CD4-positive, alpha-beta T cell (primary cell): ENCODE measurements at regions not wholly inside any gene's neighbourhood (a gene's known extent, or its start where the extent isn't known, plus 50 kb on each side); places are given as distances from the start of the nearest gene placed in this dataset.

Experiments
- ATAC-seq: fragments of 200-7000 bp; cut with Tn5 transposase; one replicate; pipeline ENCODE4 v1.10.0; 2022; ENCODE audit warnings: mild to moderate bottlenecking; ENCODE audit not compliant: poor library complexity
- CTCF ChIA-PET: fragments of 350-600 bp; sonication (Branson Sonifier 250); formaldehyde crosslinking; loops from one replicate; lab custom pipeline; 2021; ENCODE audit warnings: antibody characterized with exemption, inconsistent platforms; lab: Charles Lee
- POLR2A ChIA-PET: fragments of 350-600 bp; sonication (Branson Sonifier 250); formaldehyde crosslinking; loops from one replicate; lab custom pipeline; 2021; ENCODE audit warnings: antibody characterized with exemption, inconsistent platforms; lab: Charles Lee
- DNase-seq, 14 experiments: peaks; one replicate each; pipeline ENCODE4 v3.0.0-alpha.2; 2013 to 2020; ENCODE audit warnings: mixed read lengths in 2 of 14
- H3K27ac ChIP-seq, 2 donors: one replicate each; pipeline versions ENCODE4 v1.5.1 to v1.7.0; 2013; ENCODE audit warnings: low read length in 2 of 2, low read depth in 1 of 2, mild to moderate bottlenecking in 1 of 2
- H3K27me3 ChIP-seq, 2 experiments: 1 replicate in 1 of 2; 2 replicates in 1 of 2; pipeline versions ENCODE4 v1.6.1 to v1.7.0; 2013; ENCODE audit warnings: low read length in 2 of 2, control low read depth in 1 of 2, mild to moderate bottlenecking in 1 of 2, moderate library complexity in 1 of 2; ENCODE audit not compliant: insufficient read depth in 2 of 2, control insufficient read depth in 1 of 2
- H3K36me3 ChIP-seq: one replicate; pipeline ENCODE4 v1.6.1; 2013; ENCODE audit warnings: low read length, control low read depth; ENCODE audit not compliant: insufficient read depth
- H3K4me1 ChIP-seq: one replicate; pipeline ENCODE4 v1.6.1; 2013; ENCODE audit warnings: low read length, control low read depth; ENCODE audit not compliant: insufficient read depth
- H3K4me3 ChIP-seq: one replicate; pipeline ENCODE4 v1.5.1; 2013; ENCODE audit warnings: mild to moderate bottlenecking, low read length, moderate library complexity
- H3K9me3 ChIP-seq, 2 experiments: 1 replicate in 1 of 2; 2 replicates in 1 of 2; pipeline versions ENCODE4 v1.6.1 to v1.7.0; 2013; ENCODE audit warnings: low read length in 2 of 2, mild to moderate bottlenecking in 2 of 2, control low read depth in 1 of 2, moderate library complexity in 1 of 2; ENCODE audit not compliant: control insufficient read depth in 1 of 2, insufficient read depth in 1 of 2
- H3K27ac Mint-ChIP-seq: one replicate; pipeline ENCODE4 v1.8.0; 2020; ENCODE audit warnings: mixed read lengths
- H3K27me3 Mint-ChIP-seq: one replicate; pipeline ENCODE4 v1.8.0; 2021; ENCODE audit warnings: mixed read lengths
- H3K36me3 Mint-ChIP-seq: one replicate; pipeline ENCODE4 v1.8.0; 2021; ENCODE audit warnings: low read depth, mixed read lengths
- H3K4me1 Mint-ChIP-seq: one replicate; pipeline ENCODE4 v1.8.0; 2021; ENCODE audit warnings: low read depth, mixed read lengths
- H3K4me3 Mint-ChIP-seq: one replicate; pipeline ENCODE4 v1.8.0; 2020; ENCODE audit warnings: mild to moderate bottlenecking, mixed read lengths
- H3K9me3 Mint-ChIP-seq: one replicate; pipeline ENCODE4 v1.8.0; 2020; ENCODE audit warnings: mixed read lengths
- CTCF ChIP-seq: fragments of 200-600 bp; IDR thresholded peaks from one replicate; pipeline ENCODE4 v1.8.0; 2022; ENCODE audit warnings: antibody characterized with exemption, mild to moderate bottlenecking
- intact Hi-C, 2 experiments: fragments of 100-400 bp; cut with DNase I in 1 of 2; cut with micrococcal nuclease in 1 of 2; formaldehyde crosslinking; loops; one replicate each; pipeline versions ENCODE4 v1.15.1 to v1.9.0; 2023 to 2025; cut with DNase I, micrococcal nuclease

- no peak overlapping the region for H3K27ac Mint-ChIP-seq
- ChIA-PET CTCF (no interaction called here), POLR2A (no interaction called here)
- DNase-seq (peak in 2 of 14 experiments; percentile 32 to 51), ATAC-seq (no peak)
- Histone ChIP-seq H3K4me3 (no peak overlapping the region), H3K27me3 (no peaks in the 10 kb centered on the region), H3K9me3 (no peaks in the 10 kb centered on the region), H3K36me3 (no peaks in the 10 kb centered on the region), H3K27ac (no peak overlapping the region), H3K4me1 (peaks cover 10% of the 10 kb centered on the region)
- intact Hi-C loops = no loop called here
- no peaks in the 10 kb centered on the region for H3K27me3 Mint-ChIP-seq
- H3K4me1 Mint-ChIP-seq = peaks cover 13% of the 10 kb centered on the region
- H3K4me3 Mint-ChIP-seq = no peak overlapping the region
- no peaks in the 10 kb centered on the region for H3K36me3 Mint-ChIP-seq
- no peaks in the 10 kb centered on the region for H3K9me3 Mint-ChIP-seq
- no peak for TF ChIP-seq CTCF
These were observed 97.7 kb downstream of the CD47 start for GRCh38 chr3:107992976-107993684.

DNA sequence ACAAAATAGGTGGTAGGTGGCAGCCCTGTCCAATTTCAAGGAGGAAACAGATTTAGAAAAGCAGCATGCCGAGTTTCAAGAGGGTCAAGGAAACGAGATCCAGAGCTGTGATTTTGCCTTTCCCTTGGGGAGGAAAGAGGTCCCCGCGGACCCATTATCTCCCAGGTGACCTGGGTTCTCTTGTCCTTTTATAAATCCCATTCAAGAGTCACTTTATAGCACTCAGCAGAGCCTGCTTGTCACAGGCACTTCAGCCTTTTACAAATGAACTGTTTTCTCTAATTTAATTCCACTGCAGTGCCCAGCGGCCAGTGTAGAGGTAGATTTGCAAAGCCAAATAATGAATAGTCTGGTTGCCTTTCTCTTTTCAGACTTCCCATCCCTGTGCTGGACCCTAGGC lies 99.9 kb downstream of the CD47 start:
- Mint-ChIP-seq H3K9me3 (no peaks in the 10 kb centered on the region), H3K4me3 (no peak overlapping the region), H3K4me1 (peaks cover 24% of the 10 kb centered on the region), H3K27me3 (no peaks in the 10 kb centered on the region), H3K27ac (no peak overlapping the region), H3K36me3 (no peaks in the 10 kb centered on the region)
- intact Hi-C loops = no loop called here
- peaks cover 17% of the 10 kb centered on the region for H3K4me1 ChIP-seq
- H3K36me3 ChIP-seq = no peaks in the 10 kb centered on the region
- CTCF ChIA-PET = no interaction called here
- POLR2A ChIA-PET = no interaction called here
- DNase-seq = no peak
- no peak overlapping the region for H3K27ac ChIP-seq
- H3K27me3 ChIP-seq = no peaks in the 10 kb centered on the region
- H3K9me3 ChIP-seq = no peaks in the 10 kb centered on the region
- no peak overlapping the region for H3K4me3 ChIP-seq
- ATAC-seq = no peak
- TF ChIP-seq CTCF = no peak

DNA sequence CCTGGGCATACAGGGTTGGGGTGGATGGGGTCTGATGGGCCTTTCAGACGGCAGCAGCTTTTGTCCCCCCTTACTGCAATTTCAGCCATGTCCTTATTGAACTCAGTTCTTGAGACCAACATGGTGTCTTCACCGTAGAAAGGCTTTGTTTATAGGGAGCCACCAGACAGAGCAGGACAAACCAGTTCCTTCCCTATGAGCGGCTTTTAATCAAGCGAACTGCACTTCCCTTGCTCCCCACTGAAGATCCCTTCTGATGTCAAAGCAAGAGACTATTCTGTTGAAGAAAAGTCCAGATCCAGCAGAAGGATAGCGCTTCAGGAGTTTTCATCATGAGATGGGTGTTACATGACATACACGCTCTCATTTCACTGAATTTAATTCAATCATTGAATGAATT lies 100.4 kb downstream of the CD47 start:
- Mint-ChIP-seq H3K36me3 (no peaks in the 10 kb centered on the region), H3K27me3 (no peaks in the 10 kb centered on the region), H3K27ac (no peak overlapping the region), H3K4me3 (no peak overlapping the region), H3K9me3 (no peaks in the 10 kb centered on the region), H3K4me1 (peaks cover 29% of the 10 kb centered on the region)
- ChIA-PET CTCF (no interaction called here), POLR2A (no interaction called here)
- H3K36me3 ChIP-seq = no peaks in the 10 kb centered on the region
- no peak for TF ChIP-seq CTCF
- no peaks in the 10 kb centered on the region for H3K27me3 ChIP-seq
- peaks cover 20% of the 10 kb centered on the region for H3K4me1 ChIP-seq
- no peaks in the 10 kb centered on the region for H3K9me3 ChIP-seq
- no peak overlapping the region for H3K4me3 ChIP-seq
- DNase-seq (no peak), ATAC-seq (no peak)
- intact Hi-C loops = no loop called here
- no peak overlapping the region for H3K27ac ChIP-seq
